CD4-positive, alpha-beta T cell treated with Interleukin-6 for 4 hours (primary cell): ENCODE measurements at regions not wholly inside any gene's neighbourhood (a gene's known extent, or its start where the extent isn't known, plus 50 kb on each side); places are given as distances from the start of the nearest gene placed in this dataset.
"Not testable (repeated sequence)": the region's sequence is repeated elsewhere in the genome, so short reads cannot be mapped to it uniquely, and the experiment has no call there.

Experiments
- DNase-seq: peaks from one replicate; pipeline ENCODE4 v3.0.0-alpha.2; 2020; ENCODE audit warnings: mixed read lengths

- no peak for DNase-seq
These were observed 70.6 kb upstream of the SLC25A36 start for GRCh38 chr3:140871022-140871421.

GRCh38 chr3:140872165-140872564, 69.5 kb upstream of the SLC25A36 start:
- DNase-seq, result not testable (repeated sequence)

GRCh38 chr3:140883428-140884040, 58.1 kb upstream of the SLC25A36 start:
- DNase-seq, result no peak

- not testable (repeated sequence) for DNase-seq
These were observed 55.9 kb upstream of the SLC25A36 start for GRCh38 chr3:140885697-140886096.
